Activated T-helper 1 cell treated with anti-CD3 and anti-CD28 coated beads, Interleukin-12 subunit alpha, Interleukin-12 subunit beta, Interleukin-2, Interleukin-4 antibody, amounts not matched to agents 30 ng/mL and 10 ng/mL and 1 ng/mL, durations not matched to agents 14 hours and 24 hours and 36 hours (primary cell): ENCODE measurements at regions not wholly inside any gene's neighbourhood (a gene's known extent, or its start where the extent isn't known, plus 50 kb on each side); places are given as distances from the start of the nearest gene placed in this dataset.

ENCODE experiments used
- DNase-seq: peaks from one replicate; pipeline ENCODE4 v3.0.0; 2021; ENCODE audit warnings: low spot score
- H3K27ac Mint-ChIP-seq: one replicate; pipeline ENCODE4 v1.8.0; 2021; ENCODE audit warnings: mild to moderate bottlenecking, mixed read lengths
- H3K27me3 Mint-ChIP-seq: one replicate; pipeline ENCODE4 v1.8.0; 2022; ENCODE audit warnings: mild to moderate bottlenecking, moderate library complexity, mixed read lengths; ENCODE audit not compliant: insufficient read depth
- H3K36me3 Mint-ChIP-seq: one replicate; pipeline ENCODE4 v1.8.0; 2021; ENCODE audit warnings: low read depth, mixed read lengths
- H3K4me1 Mint-ChIP-seq: one replicate; pipeline ENCODE4 v1.8.0; 2021; ENCODE audit warnings: low read depth, mixed read lengths
- H3K4me3 Mint-ChIP-seq: one replicate; pipeline ENCODE4 v1.8.0; 2021; ENCODE audit warnings: mild to moderate bottlenecking, moderate library complexity, mixed read lengths
- H3K9me3 Mint-ChIP-seq: one replicate; pipeline ENCODE4 v1.8.0; 2021; ENCODE audit warnings: mixed read lengths
- intact Hi-C: fragments of 100-400 bp; cut with micrococcal nuclease; formaldehyde crosslinking; loops from one replicate; pipeline ENCODE4 v1.15.1; 2024

DNA sequence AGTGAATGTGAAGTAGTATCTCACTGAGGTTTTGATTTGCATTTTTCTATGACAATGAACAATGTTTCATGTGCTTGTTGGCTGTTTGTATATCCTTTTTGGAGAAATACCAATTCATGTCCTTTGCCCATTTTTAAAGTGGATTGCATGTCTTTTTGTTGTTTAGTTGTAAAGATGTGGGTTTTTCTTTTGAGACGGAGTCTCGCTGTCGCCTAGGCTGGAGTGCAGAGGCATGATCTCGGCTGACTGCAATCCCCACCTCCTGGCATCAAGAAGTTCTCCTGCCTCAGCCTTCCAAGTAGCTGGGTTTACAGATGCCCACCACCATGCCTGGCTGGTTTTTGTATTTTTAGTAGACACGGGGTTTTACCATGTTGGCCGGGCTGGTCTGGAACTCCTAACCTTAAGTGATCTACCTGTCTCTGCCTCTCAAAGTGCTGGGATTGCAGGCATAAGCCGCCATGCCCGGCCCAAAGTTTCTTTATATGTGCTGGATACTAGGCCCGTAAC, 236.7 kb downstream of the MYCN start:
- DNase-seq = no peak
- intact Hi-C loops = no loop called here
- no peak overlapping the region for H3K4me3 Mint-ChIP-seq
- no peaks in the 10 kb centered on the region for H3K27me3 Mint-ChIP-seq
- H3K9me3 Mint-ChIP-seq = no peaks in the 10 kb centered on the region
- no peaks in the 10 kb centered on the region for H3K4me1 Mint-ChIP-seq
- no peaks in the 10 kb centered on the region for H3K36me3 Mint-ChIP-seq
- H3K27ac Mint-ChIP-seq = no peak overlapping the region

DNA sequence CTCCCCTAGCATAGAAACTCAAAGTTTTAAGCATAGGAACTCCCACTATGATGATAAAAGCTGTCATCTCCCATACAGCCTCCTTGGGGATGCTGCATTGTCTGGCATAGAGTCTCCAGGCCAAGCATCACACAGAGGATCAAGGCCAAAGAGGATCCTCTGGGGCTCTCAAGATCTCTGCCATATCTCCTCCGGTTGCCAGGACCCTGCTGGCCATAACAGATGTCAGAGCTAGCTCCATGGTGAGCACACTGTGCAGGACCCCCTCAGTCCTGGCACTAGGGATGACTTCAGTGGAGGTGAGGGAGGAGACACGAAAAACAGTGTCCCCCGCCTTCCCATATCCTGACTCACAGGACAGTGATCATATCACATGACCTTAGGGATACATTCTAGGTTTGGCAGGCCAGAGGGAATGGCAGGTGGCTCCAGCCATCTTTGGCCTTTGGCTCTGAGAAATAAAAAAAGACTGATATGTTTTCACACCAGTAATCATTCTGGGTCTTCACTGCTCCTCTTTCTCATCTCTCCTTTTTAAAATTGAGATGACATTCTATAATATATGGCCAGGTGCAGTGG, 235.0 kb downstream of the MYCN start:
- no peak overlapping the region for H3K27ac Mint-ChIP-seq
- H3K4me3 Mint-ChIP-seq = no peak overlapping the region
- no peaks in the 10 kb centered on the region for H3K9me3 Mint-ChIP-seq
- H3K4me1 Mint-ChIP-seq = no peaks in the 10 kb centered on the region
- intact Hi-C loops = no loop called here
- no peak for DNase-seq
- no peaks in the 10 kb centered on the region for H3K27me3 Mint-ChIP-seq
- no peaks in the 10 kb centered on the region for H3K36me3 Mint-ChIP-seq

DNA sequence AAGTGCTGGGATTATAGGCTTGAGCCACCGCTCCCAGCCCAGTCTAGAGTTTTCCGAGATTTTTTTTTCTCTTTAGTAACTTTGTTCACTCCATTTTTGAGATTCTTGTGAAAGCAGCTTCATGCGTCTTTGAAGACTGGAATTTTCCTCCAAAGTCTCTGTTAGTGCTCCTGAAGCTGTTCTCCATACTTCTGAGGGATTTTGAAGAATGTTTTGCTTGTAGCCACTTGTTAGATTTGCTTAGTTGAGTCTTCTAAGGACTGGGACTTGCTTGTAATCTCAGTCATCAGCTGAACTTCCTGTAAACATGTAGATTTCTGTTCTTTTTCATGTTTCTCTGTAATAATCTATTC, 234.3 kb downstream of the MYCN start:
- Mint-ChIP-seq H3K4me3 (no peak overlapping the region), H3K27me3 (no peaks in the 10 kb centered on the region), H3K36me3 (no peaks in the 10 kb centered on the region), H3K27ac (no peak overlapping the region), H3K9me3 (no peaks in the 10 kb centered on the region), H3K4me1 (no peaks in the 10 kb centered on the region)
- intact Hi-C loops = no loop called here
- no peak for DNase-seq

- no peak overlapping the region for H3K27ac Mint-ChIP-seq
These were observed 233.7 kb downstream of the MYCN start for GRCh38 chr2:16173893-16174692.

GRCh38 chr2:16172324-16173175, 232.2 kb downstream of the MYCN start:
- no peaks in the 10 kb centered on the region for H3K36me3 Mint-ChIP-seq
- intact Hi-C loops = no loop called here
- H3K4me1 Mint-ChIP-seq = no peaks in the 10 kb centered on the region
- no peak overlapping the region for H3K4me3 Mint-ChIP-seq
- no peak for DNase-seq
- no peaks in the 10 kb centered on the region for H3K9me3 Mint-ChIP-seq
- H3K27me3 Mint-ChIP-seq = no peaks in the 10 kb centered on the region
- H3K27ac Mint-ChIP-seq = no peak overlapping the region

More at GRCh38 chr2:16173893-16174692, 233.7 kb downstream of the MYCN start:
- Mint-ChIP-seq H3K9me3 (no peaks in the 10 kb centered on the region), H3K36me3 (no peaks in the 10 kb centered on the region), H3K27me3 (no peaks in the 10 kb centered on the region), H3K4me3 (no peak overlapping the region), H3K4me1 (no peaks in the 10 kb centered on the region)
- DNase-seq = no peak
- intact Hi-C loops = no loop called here

DNA sequence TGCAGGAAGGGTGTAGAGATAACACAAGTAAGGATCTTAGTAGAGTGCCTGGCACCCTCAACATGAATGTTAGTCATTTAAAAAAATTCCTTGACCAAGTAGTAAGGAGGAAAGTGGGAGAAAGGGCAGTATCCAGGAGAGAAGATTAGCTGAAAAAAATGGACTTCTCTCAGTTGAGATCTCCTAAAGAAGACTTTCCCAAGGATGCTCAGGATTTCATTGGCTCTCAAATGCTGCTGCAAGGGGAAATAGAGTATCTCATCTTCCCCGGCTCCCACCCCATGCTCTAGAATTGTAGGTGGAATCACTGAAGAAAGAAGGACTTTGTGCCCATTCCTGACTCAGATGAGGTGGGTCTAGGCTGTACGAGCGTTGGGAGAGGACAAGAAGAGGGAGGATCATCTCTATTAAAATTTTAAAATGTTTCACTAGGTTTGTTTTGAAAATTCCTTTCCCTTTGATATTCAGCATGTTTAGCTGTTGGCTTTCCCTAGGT, 231.1 kb downstream of the MYCN start:
- Mint-ChIP-seq H3K4me3 (no peak overlapping the region), H3K27me3 (no peaks in the 10 kb centered on the region), H3K27ac (no peak overlapping the region), H3K9me3 (no peaks in the 10 kb centered on the region), H3K36me3 (no peaks in the 10 kb centered on the region), H3K4me1 (no peaks in the 10 kb centered on the region)
- DNase-seq = no peak
- intact Hi-C loops = no loop called here

- DNase-seq = no peak
- no peaks in the 10 kb centered on the region for H3K36me3 Mint-ChIP-seq
- H3K4me3 Mint-ChIP-seq = no peak overlapping the region
- no peak overlapping the region for H3K27ac Mint-ChIP-seq
- no peaks in the 10 kb centered on the region for H3K9me3 Mint-ChIP-seq
- intact Hi-C loops = no loop called here
- no peaks in the 10 kb centered on the region for H3K27me3 Mint-ChIP-seq
- H3K4me1 Mint-ChIP-seq = no peaks in the 10 kb centered on the region
These were observed 230.5 kb downstream of the MYCN start for GRCh38 chr2:16170675-16171424.

DNA sequence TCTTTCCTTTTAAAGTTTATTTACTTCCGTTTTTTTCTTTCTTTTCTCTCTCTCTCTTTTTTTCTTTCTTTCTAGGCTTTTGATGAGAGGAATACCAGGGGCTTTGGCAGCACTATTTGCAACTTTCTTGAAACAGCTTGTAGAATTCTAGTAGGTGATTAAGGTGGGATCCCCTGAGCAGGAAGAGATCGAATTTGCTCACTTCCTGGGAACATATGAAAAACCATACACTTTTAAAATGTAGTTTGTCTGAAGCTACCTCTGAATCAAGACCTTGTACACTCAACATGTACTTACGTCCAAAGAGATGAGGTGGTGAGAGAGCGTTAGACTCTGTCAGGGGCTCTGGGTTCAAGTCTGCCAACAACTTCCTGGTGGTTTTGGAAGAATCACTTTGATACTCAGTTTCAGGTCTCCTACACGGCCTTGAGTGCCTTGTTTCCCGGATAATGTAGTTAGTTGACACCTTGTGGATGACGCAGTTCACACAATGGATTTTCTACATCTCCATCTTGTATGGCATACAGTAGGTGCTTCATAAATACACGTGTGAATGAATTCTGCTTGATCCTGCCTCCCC, 229.1 kb downstream of the MYCN start:
- no peak overlapping the region for H3K4me3 Mint-ChIP-seq
- no peaks in the 10 kb centered on the region for H3K9me3 Mint-ChIP-seq
- intact Hi-C loops = no loop called here
- H3K4me1 Mint-ChIP-seq = no peaks in the 10 kb centered on the region
- no peak overlapping the region for H3K27ac Mint-ChIP-seq
- no peak for DNase-seq
- H3K27me3 Mint-ChIP-seq = no peaks in the 10 kb centered on the region
- no peaks in the 10 kb centered on the region for H3K36me3 Mint-ChIP-seq

DNA sequence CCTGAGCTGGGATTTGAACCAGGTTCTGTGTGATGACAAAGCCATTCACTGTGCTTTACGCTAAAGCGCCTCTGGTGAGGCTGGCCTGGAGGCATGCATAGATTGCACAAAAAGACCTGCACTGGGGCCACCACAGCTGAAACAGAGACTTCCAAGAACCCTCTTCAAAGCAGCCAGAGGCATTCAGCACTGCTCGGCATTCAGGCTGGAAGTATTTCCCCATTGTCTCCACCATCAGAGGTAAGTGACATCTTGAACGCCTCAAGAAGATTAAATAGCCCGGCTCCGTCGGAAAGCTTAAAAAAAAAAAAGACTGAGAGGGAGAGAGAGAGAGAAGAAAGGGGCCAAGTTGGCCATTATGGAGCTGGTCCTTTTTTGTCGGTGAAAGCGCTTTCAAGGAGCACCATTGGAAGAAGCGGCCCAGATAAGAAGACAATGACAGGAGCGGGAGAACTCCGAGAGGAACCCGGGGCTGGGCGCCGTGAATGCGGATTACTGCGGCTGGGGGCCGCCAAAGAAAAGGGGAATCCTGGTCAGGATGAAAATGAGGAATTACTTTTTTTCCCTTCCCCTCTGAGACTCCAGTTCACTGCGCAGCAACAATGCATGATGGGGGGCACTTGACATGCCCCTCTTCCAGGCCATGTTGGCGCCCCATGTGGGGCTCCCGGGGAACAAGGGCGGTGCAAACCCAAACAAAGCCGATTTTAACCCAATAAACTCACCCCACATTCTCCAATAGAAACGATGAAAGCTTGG, 228.3 kb downstream of the MYCN start:
- Mint-ChIP-seq H3K27ac (no peak overlapping the region), H3K36me3 (no peaks in the 10 kb centered on the region)
- no peak for DNase-seq

GRCh38 chr2:16167870-16168426, 227.6 kb downstream of the MYCN start:
- Mint-ChIP-seq H3K27me3 (no peaks in the 10 kb centered on the region), H3K9me3 (no peaks in the 10 kb centered on the region), H3K4me3 (no peak overlapping the region), H3K4me1 (no peaks in the 10 kb centered on the region), H3K27ac (no peak overlapping the region), H3K36me3 (no peaks in the 10 kb centered on the region)
- intact Hi-C loops = no loop called here
- DNase-seq = no peak

More for the DNA sequence above, 228.3 kb downstream of the MYCN start:
- Mint-ChIP-seq H3K9me3 (no peaks in the 10 kb centered on the region), H3K4me3 (no peak overlapping the region), H3K4me1 (no peaks in the 10 kb centered on the region), H3K27me3 (no peaks in the 10 kb centered on the region)
- intact Hi-C loops = no loop called here

GRCh38 chr2:16167451-16167861, 227.1 kb downstream of the MYCN start:
- intact Hi-C loops = no loop called here
- no peaks in the 10 kb centered on the region for H3K27me3 Mint-ChIP-seq
- H3K36me3 Mint-ChIP-seq = no peaks in the 10 kb centered on the region
- H3K27ac Mint-ChIP-seq = no peak overlapping the region
- H3K4me1 Mint-ChIP-seq = no peaks in the 10 kb centered on the region
- no peak for DNase-seq
- no peak overlapping the region for H3K4me3 Mint-ChIP-seq
- H3K9me3 Mint-ChIP-seq = no peaks in the 10 kb centered on the region
